CD4-positive, CD25-positive, alpha-beta regulatory T cell (primary cell): ENCODE measurements at regions not wholly inside any gene's neighbourhood (a gene's known extent, or its start where the extent isn't known, plus 50 kb on each side); places are given as distances from the start of the nearest gene placed in this dataset.

Experiments
- ATAC-seq, 2 donors: fragments of 150-1000 bp; cut with Tn5 transposase; one replicate each; pipeline ENCODE4 v1.10.0; 2021; ENCODE audit warnings: low read depth in 2 of 2, moderate number of reproducible peaks in 2 of 2, moderate library complexity in 1 of 2
- DNase-seq, 3 donors: peaks; one replicate each; pipeline versions ENCODE4 v3.0.0 to v3.0.0-alpha.2; 2012 to 2022; ENCODE audit warnings: mixed read lengths in 1 of 3
- H3K27ac ChIP-seq: one replicate; pipeline ENCODE4 v1.7.0; 2013; ENCODE audit warnings: mild to moderate bottlenecking, low read length; ENCODE audit not compliant: insufficient read depth, poor library complexity, severe bottlenecking
- H3K27me3 ChIP-seq: one replicate; pipeline ENCODE4 v1.7.0; 2013; ENCODE audit warnings: low read length; ENCODE audit not compliant: control insufficient read depth, insufficient read depth
- H3K36me3 ChIP-seq: one replicate; pipeline ENCODE4 v1.7.0; 2013; ENCODE audit warnings: mild to moderate bottlenecking, low read length, moderate library complexity; ENCODE audit not compliant: control insufficient read depth, insufficient read depth
- H3K4me1 ChIP-seq: 2 replicates; pipeline ENCODE4 v1.7.0; 2013; ENCODE audit warnings: mild to moderate bottlenecking, low read length; ENCODE audit not compliant: insufficient read depth, control insufficient read depth, poor library complexity, severe bottlenecking
- H3K4me3 ChIP-seq: one replicate; pipeline ENCODE4 v1.7.0; 2013; ENCODE audit warnings: low read depth, mild to moderate bottlenecking, low read length, moderate library complexity
- H3K9me3 ChIP-seq, 2 experiments: 1 replicate in 1 of 2; 2 replicates in 1 of 2; pipeline ENCODE4 v1.7.0; 2013; ENCODE audit warnings: low read length in 2 of 2, mild to moderate bottlenecking in 1 of 2, moderate library complexity in 1 of 2; ENCODE audit not compliant: control insufficient read depth in 2 of 2
- H3K27ac Mint-ChIP-seq, 3 donors: one replicate each; pipeline ENCODE4 v1.8.0; 2020 to 2022; ENCODE audit warnings: mild to moderate bottlenecking in 3 of 3, mixed read lengths in 3 of 3, moderate library complexity in 2 of 3
- H3K27me3 Mint-ChIP-seq: one replicate; pipeline ENCODE4 v1.8.0; 2022; ENCODE audit warnings: mild to moderate bottlenecking, mixed read lengths
- H3K36me3 Mint-ChIP-seq: one replicate; pipeline ENCODE4 v1.8.0; 2020; ENCODE audit warnings: mixed read lengths
- H3K4me1 Mint-ChIP-seq, 4 donors: one replicate each; pipeline ENCODE4 v1.8.0; 2020 to 2022; ENCODE audit warnings: mixed read lengths in 4 of 4, mild to moderate bottlenecking in 1 of 4
- H3K4me3 Mint-ChIP-seq, 4 donors: one replicate each; pipeline ENCODE4 v1.8.0; 2020 to 2022; ENCODE audit warnings: mild to moderate bottlenecking in 4 of 4, mixed read lengths in 4 of 4, moderate library complexity in 3 of 4
- H3K9me3 Mint-ChIP-seq, 7 donors: one replicate each; pipeline ENCODE4 v1.8.0; 2020 to 2022; ENCODE audit warnings: mixed read lengths in 7 of 7, mild to moderate bottlenecking in 3 of 7, moderate library complexity in 2 of 7

GRCh38 chr14:39582028-39582654, 149.9 kb upstream of the FBXO33 start:
- Histone ChIP-seq H3K4me1 (no peaks in the 10 kb centered on the region), H3K36me3 (no peaks in the 10 kb centered on the region), H3K4me3 (no peak overlapping the region), H3K27ac (no peak overlapping the region), H3K27me3 (no peaks in the 10 kb centered on the region), H3K9me3 (no peaks in the 10 kb centered on the region)
- H3K4me3 Mint-ChIP-seq, result no peak overlapping the region
- H3K36me3 Mint-ChIP-seq, result peaks cover 3% of the 10 kb centered on the region
- no peak for ATAC-seq
- H3K27ac Mint-ChIP-seq, result no peak overlapping the region
- peaks cover 0 to 13% (median 0%) of the 10 kb centered on the region in 7 donors for H3K9me3 Mint-ChIP-seq
- no peaks in the 10 kb centered on the region for H3K27me3 Mint-ChIP-seq
- H3K4me1 Mint-ChIP-seq, result no peaks in the 10 kb centered on the region
- no peak for DNase-seq

- DNase-seq, result no peak
Measured at GRCh38 chr14:39581474-39581873, 149.2 kb upstream of the FBXO33 start.

GRCh38 chr14:39580696-39581095, 148.5 kb upstream of the FBXO33 start:
- no peaks in the 10 kb centered on the region for H3K27me3 Mint-ChIP-seq
- no peaks in the 10 kb centered on the region for H3K4me1 Mint-ChIP-seq
- H3K4me3 Mint-ChIP-seq, result no peak overlapping the region
- no peaks in the 10 kb centered on the region for H3K4me1 ChIP-seq
- H3K27ac Mint-ChIP-seq, result no peak overlapping the region
- DNase-seq, result no peak
- no peaks in the 10 kb centered on the region for H3K27me3 ChIP-seq
- H3K36me3 Mint-ChIP-seq, result peaks cover 3% of the 10 kb centered on the region
- peaks cover 0 to 20% (median 3%) of the 10 kb centered on the region in 7 donors for H3K9me3 Mint-ChIP-seq
- no peaks in the 10 kb centered on the region for H3K36me3 ChIP-seq
- no peak overlapping the region for H3K27ac ChIP-seq
- H3K4me3 ChIP-seq, result no peak overlapping the region
- H3K9me3 ChIP-seq, result peaks cover 0 to 5% of the 10 kb centered on the region in 2 experiments
- no peak for ATAC-seq

More at GRCh38 chr14:39581474-39581873, 149.2 kb upstream of the FBXO33 start:
- no peaks in the 10 kb centered on the region for H3K27me3 ChIP-seq
- no peaks in the 10 kb centered on the region for H3K4me1 ChIP-seq
- Mint-ChIP-seq H3K27ac (no peak overlapping the region), H3K27me3 (no peaks in the 10 kb centered on the region), H3K4me3 (no peak overlapping the region), H3K4me1 (no peaks in the 10 kb centered on the region), H3K36me3 (peaks cover 3% of the 10 kb centered on the region), H3K9me3 (peaks cover 0 to 17% (median 3%) of the 10 kb centered on the region in 7 donors)
- H3K36me3 ChIP-seq, result no peaks in the 10 kb centered on the region
- no peak overlapping the region for H3K27ac ChIP-seq
- no peaks in the 10 kb centered on the region for H3K9me3 ChIP-seq
- ATAC-seq, result no peak
- H3K4me3 ChIP-seq, result no peak overlapping the region

- Mint-ChIP-seq H3K27ac (no peak overlapping the region), H3K4me1 (no peaks in the 10 kb centered on the region), H3K27me3 (no peaks in the 10 kb centered on the region), H3K9me3 (peaks cover 0 to 44% (median 8%) of the 10 kb centered on the region in 7 donors), H3K4me3 (no peak overlapping the region), H3K36me3 (peaks cover 3% of the 10 kb centered on the region)
- H3K4me3 ChIP-seq, result no peak overlapping the region
- H3K36me3 ChIP-seq, result no peaks in the 10 kb centered on the region
- ATAC-seq (no peak), DNase-seq (no peak)
- H3K4me1 ChIP-seq, result no peaks in the 10 kb centered on the region
- peaks cover 4 to 11% of the 10 kb centered on the region in 2 experiments for H3K9me3 ChIP-seq
- H3K27me3 ChIP-seq, result no peaks in the 10 kb centered on the region
- no peak overlapping the region for H3K27ac ChIP-seq
Measured at GRCh38 chr14:39576736-39577135, 144.5 kb upstream of the FBXO33 start.

- H3K4me3 Mint-ChIP-seq, result no peak overlapping the region
- H3K27ac ChIP-seq, result no peak overlapping the region
- H3K9me3 ChIP-seq, result peaks cover 4 to 11% of the 10 kb centered on the region in 2 experiments
- no peaks in the 10 kb centered on the region for H3K27me3 ChIP-seq
- ATAC-seq (no peak), DNase-seq (no peak)
- H3K4me1 ChIP-seq, result no peaks in the 10 kb centered on the region
- peaks cover 0 to 44% (median 8%) of the 10 kb centered on the region in 7 donors for H3K9me3 Mint-ChIP-seq
- H3K27ac Mint-ChIP-seq, result no peak overlapping the region
- H3K4me3 ChIP-seq, result no peak overlapping the region
- H3K36me3 ChIP-seq, result no peaks in the 10 kb centered on the region
- H3K4me1 Mint-ChIP-seq, result no peaks in the 10 kb centered on the region
- H3K36me3 Mint-ChIP-seq, result peaks cover 3% of the 10 kb centered on the region
- H3K27me3 Mint-ChIP-seq, result no peaks in the 10 kb centered on the region
Measured at GRCh38 chr14:39576258-39576657, 144.0 kb upstream of the FBXO33 start.

- Histone ChIP-seq H3K4me3 (no peak overlapping the region), H3K9me3 (peaks cover 0 to 2% of the 10 kb centered on the region in 2 experiments), H3K36me3 (no peaks in the 10 kb centered on the region), H3K27ac (no peak overlapping the region), H3K4me1 (no peaks in the 10 kb centered on the region), H3K27me3 (no peaks in the 10 kb centered on the region)
- no peak for DNase-seq
- no peak overlapping the region for H3K4me3 Mint-ChIP-seq
- ATAC-seq, result no peak
- no peaks in the 10 kb centered on the region for H3K36me3 Mint-ChIP-seq
- peaks cover 0 to 4% (median 0%) of the 10 kb centered on the region in 4 donors for H3K4me1 Mint-ChIP-seq
- H3K27ac Mint-ChIP-seq, result no peak overlapping the region
- peaks cover 2 to 21% (median 8%) of the 10 kb centered on the region in 7 donors for H3K9me3 Mint-ChIP-seq
- no peaks in the 10 kb centered on the region for H3K27me3 Mint-ChIP-seq
Measured at GRCh38 chr14:39568809-39569538, 136.7 kb upstream of the FBXO33 start.

- Mint-ChIP-seq H3K27ac (no peak overlapping the region), H3K9me3 (peaks cover 2 to 21% (median 8%) of the 10 kb centered on the region in 7 donors), H3K4me1 (peaks cover 0 to 4% (median 0%) of the 10 kb centered on the region in 4 donors), H3K27me3 (no peaks in the 10 kb centered on the region), H3K4me3 (no peak overlapping the region), H3K36me3 (no peaks in the 10 kb centered on the region)
- Histone ChIP-seq H3K36me3 (no peaks in the 10 kb centered on the region), H3K4me1 (no peaks in the 10 kb centered on the region), H3K4me3 (no peak overlapping the region), H3K27ac (no peak overlapping the region), H3K27me3 (no peaks in the 10 kb centered on the region), H3K9me3 (peaks cover 0 to 5% of the 10 kb centered on the region in 2 experiments)
- DNase-seq (no peak), ATAC-seq (no peak)
Measured at GRCh38 chr14:39566795-39567194, 134.6 kb upstream of the FBXO33 start.
